Kidney epithelial cell (primary cell): ENCODE measurements at regions not wholly inside any gene's neighbourhood (a gene's known extent, or its start where the extent isn't known, plus 50 kb on each side); places are given as distances from the start of the nearest gene placed in this dataset.

ENCODE experiments used
- DNase-seq: peaks from one replicate; pipeline ENCODE4 v3.0.0-alpha.2; 2010; ENCODE audit warnings: low read depth
- H3K27me3 ChIP-seq: 2 replicates; pipeline ENCODE4 v1.6.0; 2011; ENCODE audit warnings: low read length; ENCODE audit not compliant: control insufficient read depth, insufficient read depth
- H3K36me3 ChIP-seq: 2 replicates; pipeline ENCODE4 v1.5.1; 2011; ENCODE audit warnings: low read length; ENCODE audit not compliant: control insufficient read depth, insufficient read depth
- H3K4me3 ChIP-seq: 2 replicates; pipeline ENCODE4 v1.5.1; 2011; ENCODE audit warnings: low read depth, mild to moderate bottlenecking, control low read depth, low read length
- CTCF ChIP-seq: IDR thresholded peaks from 2 replicates; pipeline ENCODE4 v1.5.1; 2011; ENCODE audit warnings: mild to moderate bottlenecking, moderate library complexity, low read length, control low read depth, inconsistent platforms; ENCODE audit not compliant: insufficient read depth, poor library complexity, severe bottlenecking

GRCh38 chr15:31442699-31443111, 116.1 kb downstream of the KLF13 start:
- H3K4me3 ChIP-seq = no peak overlapping the region
- H3K27me3 ChIP-seq = no peaks in the 10 kb centered on the region
- DNase-seq = peak; percentile 26
- peak; percentile 8 for TF ChIP-seq CTCF
- no peaks in the 10 kb centered on the region for H3K36me3 ChIP-seq

- Histone ChIP-seq H3K27me3 (no peaks in the 10 kb centered on the region), H3K4me3 (no peak overlapping the region), H3K36me3 (no peaks in the 10 kb centered on the region)
- no peak for TF ChIP-seq CTCF
- no peak for DNase-seq
These were observed 118.2 kb downstream of the KLF13 start for GRCh38 chr15:31444844-31445243.

- no peak for TF ChIP-seq CTCF
- Histone ChIP-seq H3K36me3 (no peaks in the 10 kb centered on the region), H3K27me3 (no peaks in the 10 kb centered on the region), H3K4me3 (no peak overlapping the region)
- DNase-seq = no peak
These were observed 119.9 kb downstream of the KLF13 start for GRCh38 chr15:31446546-31446945.

GRCh38 chr15:31447931-31448634, 121.4 kb downstream of the KLF13 start:
- Histone ChIP-seq H3K27me3 (no peaks in the 10 kb centered on the region), H3K4me3 (no peak overlapping the region), H3K36me3 (no peaks in the 10 kb centered on the region)
- TF ChIP-seq CTCF = no peak
- DNase-seq = no peak

- TF ChIP-seq CTCF = no peak
- H3K36me3 ChIP-seq = no peaks in the 10 kb centered on the region
- no peak overlapping the region for H3K4me3 ChIP-seq
- H3K27me3 ChIP-seq = no peaks in the 10 kb centered on the region
- no peak for DNase-seq
These were observed 122.0 kb downstream of the KLF13 start for GRCh38 chr15:31448635-31448979.
